OCI-LY1 (cell line): ENCODE measurements at regions not wholly inside any gene's neighbourhood (a gene's known extent, or its start where the extent isn't known, plus 50 kb on each side); places are given as distances from the start of the nearest gene placed in this dataset.

Source experiments
- H2AFZ ChIP-seq: fragments of 200-600 bp; sonication (generic), shearing (Covaris generic); 2 replicates; pipeline ENCODE4 v1.6.0; 2014; ENCODE audit warnings: antibody characterized with exemption, mild to moderate bottlenecking, low read length
- H3F3A ChIP-seq: fragments of 200-600 bp; sonication (generic), shearing (Covaris generic); 2 replicates; pipeline ENCODE4 v1.6.0; 2014; ENCODE audit warnings: mild to moderate bottlenecking, antibody characterized with exemption, low read length, moderate library complexity; ENCODE audit not compliant: insufficient read depth
- H3K27ac ChIP-seq: fragments of 200-600 bp; sonication (generic); 2 replicates; pipeline ENCODE4 v1.5.1; 2014; ENCODE audit warnings: low read length, mixed run types, mild to moderate bottlenecking, low read depth; ENCODE audit not compliant: poor library complexity, severe bottlenecking
- H3K27me3 ChIP-seq: fragments of 200-600 bp; sonication (generic); 2 replicates; pipeline ENCODE4 v1.6.0; 2014; ENCODE audit warnings: antibody characterized with exemption, mild to moderate bottlenecking, low read length, moderate library complexity; ENCODE audit not compliant: insufficient read depth
- H3K36me3 ChIP-seq: fragments of 200-600 bp; sonication (generic); 2 replicates; pipeline ENCODE4 v1.6.1; 2014; ENCODE audit warnings: mild to moderate bottlenecking, antibody characterized with exemption, low read length, moderate library complexity, mixed read lengths; ENCODE audit not compliant: insufficient read depth
- H3K4me1 ChIP-seq: fragments of 200-600 bp; sonication (generic); 2 replicates; pipeline ENCODE4 v1.5.1; 2014; ENCODE audit warnings: mild to moderate bottlenecking, low read length, moderate library complexity; ENCODE audit not compliant: insufficient read depth, severe bottlenecking
- H3K4me2 ChIP-seq: fragments of 200-600 bp; sonication (generic), shearing (Covaris generic); 2 replicates; pipeline ENCODE4 v1.6.1; 2014; ENCODE audit warnings: low read length
- H3K4me3 ChIP-seq: fragments of 200-600 bp; sonication (generic); 2 replicates; pipeline ENCODE4 v1.5.1; 2014; ENCODE audit warnings: low read length, low read depth, mild to moderate bottlenecking, mixed read lengths; ENCODE audit not compliant: poor library complexity, severe bottlenecking
- H3K79me2 ChIP-seq: fragments of 200-600 bp; shearing (Covaris generic); 2 replicates; pipeline ENCODE4 v1.6.1; 2016; ENCODE audit warnings: mixed run types, low read length, mixed read lengths; ENCODE audit not compliant: insufficient read depth
- H3K9ac ChIP-seq: fragments of 200-600 bp; sonication (generic), shearing (Covaris generic); 2 replicates; pipeline ENCODE4 v1.6.1; 2014; ENCODE audit warnings: mild to moderate bottlenecking, low read length, mixed read lengths
- H3K9me2 ChIP-seq: fragments of 200-600 bp; sonication (generic), shearing (Covaris generic); 2 replicates; pipeline ENCODE4 v1.6.1; 2014; ENCODE audit warnings: low read depth, mild to moderate bottlenecking, low read length, mixed read lengths
- H3K9me3 ChIP-seq: fragments of 200-600 bp; shearing (Covaris generic); 2 replicates; pipeline ENCODE4 v1.6.1; 2014; ENCODE audit warnings: low read length, mixed read lengths
- H4K20me1 ChIP-seq: fragments of 200-600 bp; sonication (generic), shearing (Covaris generic); 2 replicates; pipeline ENCODE4 v1.6.0; 2016; ENCODE audit warnings: mild to moderate bottlenecking, low read length; ENCODE audit not compliant: insufficient read depth
- EZH2 ChIP-seq: fragments of 200-600 bp; sonication (generic), shearing (Covaris generic); IDR thresholded peaks from 2 replicates; pipeline ENCODE4 v1.8.0; 2017; ENCODE audit warnings: borderline replicate concordance, mixed run types, mild to moderate bottlenecking, antibody characterized with exemption, low read length, moderate library complexity, mixed read lengths
- TF ChIP-seq, protein P1 (sequence below): fragments of 200-600 bp; sonication (generic), shearing (Covaris generic); IDR thresholded peaks from 2 replicates; pipeline ENCODE4 v1.5.1; 2017; ENCODE audit warnings: mild to moderate bottlenecking, antibody characterized with exemption, low read length, moderate library complexity, mixed read lengths

DNA sequence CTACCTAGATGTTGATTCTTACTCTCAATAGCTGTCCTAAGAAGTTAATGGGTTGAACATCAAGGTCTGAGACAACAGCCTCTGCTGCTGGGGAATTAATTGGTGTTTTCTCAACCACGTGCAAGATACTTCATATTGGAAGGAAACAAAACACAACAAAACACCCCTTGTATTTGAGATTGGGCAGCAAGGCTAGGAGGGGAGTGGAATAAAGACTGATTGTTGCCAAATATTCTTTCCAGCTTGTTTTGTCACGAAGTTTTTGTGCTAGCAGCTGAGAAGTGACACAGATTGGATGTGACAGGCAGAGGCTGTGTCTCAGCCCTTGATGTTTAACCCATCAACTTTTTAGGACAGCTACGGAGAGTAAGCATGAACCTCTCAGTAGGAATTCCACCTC, 808.4 kb downstream of the IGSF11 start:
- no peaks in the 10 kb centered on the region for H3K27me3 ChIP-seq
- no peaks in the 10 kb centered on the region for H3K4me1 ChIP-seq
- H3K9me2 ChIP-seq, result no peaks in the 10 kb centered on the region
- H3K9ac ChIP-seq, result no peak overlapping the region
- H3K9me3 ChIP-seq, result 0 out of 2 replicates have a peak, but pooled peaks cover 2% of the 10 kb centered on the region
- H2AFZ ChIP-seq, result no peak overlapping the region
- no peak for TF ChIP-seq EZH2
- TF ChIP-seq, protein P1, sequence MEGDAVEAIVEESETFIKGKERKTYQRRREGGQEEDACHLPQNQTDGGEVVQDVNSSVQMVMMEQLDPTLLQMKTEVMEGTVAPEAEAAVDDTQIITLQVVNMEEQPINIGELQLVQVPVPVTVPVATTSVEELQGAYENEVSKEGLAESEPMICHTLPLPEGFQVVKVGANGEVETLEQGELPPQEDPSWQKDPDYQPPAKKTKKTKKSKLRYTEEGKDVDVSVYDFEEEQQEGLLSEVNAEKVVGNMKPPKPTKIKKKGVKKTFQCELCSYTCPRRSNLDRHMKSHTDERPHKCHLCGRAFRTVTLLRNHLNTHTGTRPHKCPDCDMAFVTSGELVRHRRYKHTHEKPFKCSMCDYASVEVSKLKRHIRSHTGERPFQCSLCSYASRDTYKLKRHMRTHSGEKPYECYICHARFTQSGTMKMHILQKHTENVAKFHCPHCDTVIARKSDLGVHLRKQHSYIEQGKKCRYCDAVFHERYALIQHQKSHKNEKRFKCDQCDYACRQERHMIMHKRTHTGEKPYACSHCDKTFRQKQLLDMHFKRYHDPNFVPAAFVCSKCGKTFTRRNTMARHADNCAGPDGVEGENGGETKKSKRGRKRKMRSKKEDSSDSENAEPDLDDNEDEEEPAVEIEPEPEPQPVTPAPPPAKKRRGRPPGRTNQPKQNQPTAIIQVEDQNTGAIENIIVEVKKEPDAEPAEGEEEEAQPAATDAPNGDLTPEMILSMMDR, result no peak
- no peak overlapping the region for H3K4me3 ChIP-seq
- H3K36me3 ChIP-seq, result no peaks in the 10 kb centered on the region
- no peaks in the 10 kb centered on the region for H4K20me1 ChIP-seq
- no peaks in the 10 kb centered on the region for H3K79me2 ChIP-seq
- no peaks in the 10 kb centered on the region for H3F3A ChIP-seq
- no peak overlapping the region for H3K4me2 ChIP-seq
- no peak overlapping the region for H3K27ac ChIP-seq

DNA sequence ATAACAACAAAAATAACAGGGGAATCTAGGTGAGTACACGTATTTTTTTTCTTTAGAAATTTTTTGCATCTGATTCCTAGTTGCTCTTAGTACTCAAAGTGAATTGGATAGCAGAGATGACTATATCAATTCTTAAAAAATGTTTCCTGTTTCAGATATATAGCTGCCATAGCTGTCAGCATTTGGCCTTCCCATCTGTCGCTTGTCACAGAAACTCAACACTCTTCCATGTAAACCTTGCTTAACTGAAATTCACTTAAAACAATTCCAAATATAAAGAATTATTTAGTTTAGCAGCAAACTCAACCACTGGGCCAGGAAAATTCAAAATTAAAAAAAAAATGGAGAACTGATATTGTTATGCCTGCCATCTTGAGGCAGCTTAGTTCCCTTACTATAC, 807.5 kb downstream of the IGSF11 start:
- H3K79me2 ChIP-seq, result no peaks in the 10 kb centered on the region
- H3K27ac ChIP-seq, result no peak overlapping the region
- H3F3A ChIP-seq, result no peaks in the 10 kb centered on the region
- no peaks in the 10 kb centered on the region for H3K4me1 ChIP-seq
- H3K9me2 ChIP-seq, result no peaks in the 10 kb centered on the region
- H3K4me3 ChIP-seq, result no peak overlapping the region
- H3K4me2 ChIP-seq, result no peak overlapping the region
- no peaks in the 10 kb centered on the region for H3K9me3 ChIP-seq
- no peaks in the 10 kb centered on the region for H3K27me3 ChIP-seq
- no peak overlapping the region for H2AFZ ChIP-seq
- no peaks in the 10 kb centered on the region for H4K20me1 ChIP-seq
- no peaks in the 10 kb centered on the region for H3K36me3 ChIP-seq
- H3K9ac ChIP-seq, result no peak overlapping the region
- TF ChIP-seq EZH2, result no peak
- TF ChIP-seq, protein P1, result no peak

DNA sequence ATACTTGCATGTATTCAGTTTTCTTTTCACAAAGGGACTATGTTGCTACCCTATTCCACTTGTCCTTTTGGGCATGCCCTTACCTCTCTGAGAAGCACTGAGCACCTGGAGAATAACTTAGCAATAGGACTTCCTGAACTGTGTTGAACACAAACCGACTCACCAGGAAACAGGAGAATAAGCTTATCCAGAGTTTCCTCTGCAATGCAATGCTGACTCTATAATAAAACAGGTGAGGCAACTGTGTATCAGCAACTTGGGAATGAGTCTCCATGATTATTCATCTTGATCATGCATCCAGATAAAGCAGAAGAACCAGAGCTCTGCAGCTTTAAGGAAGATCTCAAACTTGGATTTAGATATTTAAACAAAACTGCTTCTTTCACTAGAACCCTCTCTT, 806.5 kb downstream of the IGSF11 start:
- Histone ChIP-seq H3F3A (no peaks in the 10 kb centered on the region), H3K9ac (no peak overlapping the region), H3K79me2 (no peaks in the 10 kb centered on the region), H3K27ac (no peak overlapping the region), H3K4me2 (no peak overlapping the region), H2AFZ (no peak overlapping the region), H4K20me1 (no peaks in the 10 kb centered on the region), H3K4me1 (no peaks in the 10 kb centered on the region), H3K27me3 (no peaks in the 10 kb centered on the region), H3K9me3 (no peaks in the 10 kb centered on the region), H3K9me2 (no peaks in the 10 kb centered on the region), H3K4me3 (no peak overlapping the region), H3K36me3 (no peaks in the 10 kb centered on the region)
- no peak for TF ChIP-seq EZH2

DNA sequence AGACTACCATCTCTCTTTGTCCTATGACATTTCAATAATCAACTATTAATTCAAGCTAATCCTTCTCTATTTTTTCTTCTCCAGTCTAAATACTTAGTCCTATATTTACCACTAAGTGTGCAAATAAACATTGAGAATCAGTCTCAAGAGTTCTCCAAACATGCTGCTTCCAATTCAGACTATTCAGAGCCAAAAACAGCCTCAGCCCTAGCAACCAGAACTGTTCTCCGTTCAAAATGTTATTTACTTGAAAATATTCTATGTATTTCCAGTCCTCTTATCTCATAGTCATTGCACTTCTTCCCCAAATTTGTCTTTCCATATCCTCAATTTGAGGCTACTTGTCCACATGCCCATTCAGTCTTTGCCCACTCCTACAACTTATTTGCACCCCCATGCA, 805.5 kb downstream of the IGSF11 start:
- Histone ChIP-seq H3K36me3 (no peaks in the 10 kb centered on the region), H3K9me2 (no peaks in the 10 kb centered on the region), H3K4me1 (no peaks in the 10 kb centered on the region), H3K79me2 (no peaks in the 10 kb centered on the region), H3K4me3 (no peak overlapping the region), H3K9ac (no peak overlapping the region), H3K27me3 (no peaks in the 10 kb centered on the region), H3F3A (no peaks in the 10 kb centered on the region), H4K20me1 (no peaks in the 10 kb centered on the region), H3K4me2 (no peak overlapping the region), H3K9me3 (no peaks in the 10 kb centered on the region), H3K27ac (no peak overlapping the region), H2AFZ (no peak overlapping the region)
- no peak for TF ChIP-seq EZH2
- TF ChIP-seq, protein P1, result no peak
